ENCODE measurements at regions not wholly inside any gene's neighbourhood (a gene's known extent, or its start where the extent isn't known, plus 50 kb on each side); places are given as distances from the start of the nearest gene placed in this dataset.

GRCh38 chr10:78648256-78648860 lies 420.4 kb upstream of the ZMIZ1 start:
- TF ChIP-seq MAX (IDR thresholded peaks at IDR 0.05), result no peak
- TF ChIP-seq FOXM1 (IDR thresholded peaks at IDR 0.05; ENCODE audit: borderline replicate concordance, low read depth), result no peak
- TF ChIP-seq CREB1 (IDR thresholded peaks at IDR 0.05; ENCODE audit: low read depth), result no peak
- no peak for TF ChIP-seq ZBTB7A (IDR thresholded peaks at IDR 0.05; ENCODE audit: low read depth)
- no peak for TF ChIP-seq TAF1 (IDR thresholded peaks at IDR 0.05; ENCODE audit: low read depth)
- TF ChIP-seq YY1 (IDR thresholded peaks at IDR 0.05; ENCODE audit: low read depth), result no peak
- no peak for TF ChIP-seq TEAD4 (IDR thresholded peaks at IDR 0.05)
- TF ChIP-seq REST (IDR thresholded peaks at IDR 0.05; ENCODE audit: low read depth), result no peak
- no peak for TF ChIP-seq NFIC (IDR thresholded peaks at IDR 0.05)
- no peak for TF ChIP-seq EP300 (IDR thresholded peaks at IDR 0.05; ENCODE audit: borderline replicate concordance)
- TF ChIP-seq EGR1 (IDR thresholded peaks at IDR 0.05), result no peak
- no peak for TF ChIP-seq CEBPB (IDR thresholded peaks at IDR 0.05)

- TF ChIP-seq YY1 (IDR thresholded peaks at IDR 0.05; ENCODE audit: low read depth), result no peak
Measured at GRCh38 chr10:78649429-78649828, 419.3 kb upstream of the ZMIZ1 start.

- TF ChIP-seq CEBPB (IDR thresholded peaks at IDR 0.05) (no peak), REST (IDR thresholded peaks at IDR 0.05; ENCODE audit: low read depth) (no peak), EP300 (IDR thresholded peaks at IDR 0.05; ENCODE audit: borderline replicate concordance) (no peak), YY1 (IDR thresholded peaks at IDR 0.05; ENCODE audit: low read depth) (no peak)
Measured at GRCh38 chr10:78650122-78650521, 418.6 kb upstream of the ZMIZ1 start.

- TF ChIP-seq TCF12 (IDR thresholded peaks at IDR 0.05; ENCODE audit: low read depth) (no peak), FOXM1 (IDR thresholded peaks at IDR 0.05; ENCODE audit: borderline replicate concordance, low read depth) (no peak), CEBPB (IDR thresholded peaks at IDR 0.05) (no peak), YY1 (IDR thresholded peaks at IDR 0.05; ENCODE audit: low read depth) (no peak), NFIC (IDR thresholded peaks at IDR 0.05) (no peak), TEAD4 (IDR thresholded peaks at IDR 0.05) (no peak), ZBTB7A (IDR thresholded peaks at IDR 0.05; ENCODE audit: low read depth) (no peak)
Measured at GRCh38 chr10:78651287-78651686, 417.5 kb upstream of the ZMIZ1 start.

- TF ChIP-seq MAX (IDR thresholded peaks at IDR 0.05) (no peak), TEAD4 (IDR thresholded peaks at IDR 0.05) (no peak), FOXM1 (IDR thresholded peaks at IDR 0.05; ENCODE audit: borderline replicate concordance, low read depth) (no peak), NFIC (IDR thresholded peaks at IDR 0.05) (no peak), TAF1 (IDR thresholded peaks at IDR 0.05; ENCODE audit: low read depth) (no peak), RAD21 (IDR thresholded peaks at IDR 0.05; ENCODE audit: low read depth) (no peak), CREB1 (IDR thresholded peaks at IDR 0.05; ENCODE audit: low read depth) (no peak)
Measured at GRCh38 chr10:78653555-78653954, 415.2 kb upstream of the ZMIZ1 start.

GRCh38 chr10:78654047-78654590 lies 414.6 kb upstream of the ZMIZ1 start:
- TF ChIP-seq TCF12 (IDR thresholded peaks at IDR 0.05; ENCODE audit: low read depth) (no peak), USF1 (IDR thresholded peaks at IDR 0.05) (no peak), MAX (IDR thresholded peaks at IDR 0.05) (no peak), EGR1 (IDR thresholded peaks at IDR 0.05) (no peak)

GRCh38 chr10:78655979-78656378 lies 412.8 kb upstream of the ZMIZ1 start:
- TF ChIP-seq NFIC (IDR thresholded peaks at IDR 0.05) (no peak), USF1 (IDR thresholded peaks at IDR 0.05) (no peak), MAX (IDR thresholded peaks at IDR 0.05) (no peak), CREB1 (IDR thresholded peaks at IDR 0.05; ENCODE audit: low read depth) (no peak)

Data from Ishikawa (cell line).